Astrocyte (in vitro differentiated cells and primary cell): ENCODE measurements at regions not wholly inside any gene's neighbourhood (a gene's known extent, or its start where the extent isn't known, plus 50 kb on each side); places are given as distances from the start of the nearest gene placed in this dataset.

ENCODE experiments used
- DNase-seq: peaks from one replicate; pipeline ENCODE4 v3.0.0-alpha.2; 2010; ENCODE audit warnings: low read depth
- FAIRE-seq: peaks from 2 replicates; lab custom pipeline; 2011; peaks lifted over from hg19 to GRCh38; lab: Jason Lieb, UNC
- H2AFZ ChIP-seq: 2 replicates; pipeline ENCODE4 v1.6.0; 2012; ENCODE audit warnings: low read depth, low read length, inconsistent platforms
- H3K27ac ChIP-seq: 2 replicates; pipeline ENCODE4 v1.5.1; 2011; ENCODE audit warnings: low read depth, low read length, inconsistent platforms
- H3K27me3 ChIP-seq: 2 replicates; pipeline ENCODE4 v1.6.0; 2011; ENCODE audit warnings: low read length, inconsistent platforms; ENCODE audit not compliant: insufficient read depth
- H3K36me3 ChIP-seq: 2 replicates; pipeline ENCODE4 v1.5.1; 2011; ENCODE audit warnings: low read length, inconsistent platforms; ENCODE audit not compliant: insufficient read depth
- H3K4me1 ChIP-seq: 2 replicates; pipeline ENCODE4 v1.5.1; 2011; ENCODE audit warnings: low read length, inconsistent platforms; ENCODE audit not compliant: insufficient read depth
- H3K4me2 ChIP-seq: 2 replicates; pipeline ENCODE4 v1.6.0; 2012; ENCODE audit warnings: low read length, inconsistent platforms
- H3K4me3 ChIP-seq: 2 replicates; pipeline ENCODE4 v1.5.1; 2011; ENCODE audit warnings: low read depth, mild to moderate bottlenecking, low read length, inconsistent platforms; ENCODE audit not compliant: insufficient read depth
- H3K79me2 ChIP-seq: 2 replicates; pipeline ENCODE4 v1.6.0; 2012; ENCODE audit warnings: mild to moderate bottlenecking, low read length, inconsistent platforms; ENCODE audit not compliant: insufficient read depth
- H3K9ac ChIP-seq: 2 replicates; pipeline ENCODE4 v1.6.0; 2012; ENCODE audit warnings: mild to moderate bottlenecking, low read length, inconsistent platforms
- H3K9me3 ChIP-seq: 2 replicates; pipeline ENCODE4 v1.5.1; 2012; ENCODE audit warnings: low read depth, mild to moderate bottlenecking, low read length, inconsistent platforms; ENCODE audit not compliant: insufficient read depth
- H4K20me1 ChIP-seq: 2 replicates; pipeline ENCODE4 v1.6.0; 2012; ENCODE audit warnings: low read length, inconsistent platforms; ENCODE audit not compliant: insufficient read depth
- H3K27ac Mint-ChIP-seq: one replicate; pipeline ENCODE4 v1.8.0; 2021; ENCODE audit warnings: mild to moderate bottlenecking, mixed read lengths; ENCODE audit not compliant: unreplicated experiment
- H3K27me3 Mint-ChIP-seq: one replicate; pipeline ENCODE4 v1.8.0; 2021; ENCODE audit warnings: low read depth, mixed read lengths; ENCODE audit not compliant: unreplicated experiment
- H3K36me3 Mint-ChIP-seq: one replicate; pipeline ENCODE4 v1.8.0; 2021; ENCODE audit warnings: low read depth, mixed read lengths; ENCODE audit not compliant: unreplicated experiment
- H3K4me1 Mint-ChIP-seq: one replicate; pipeline ENCODE4 v1.8.0; 2021; ENCODE audit warnings: low read depth, mixed read lengths; ENCODE audit not compliant: unreplicated experiment
- H3K4me3 Mint-ChIP-seq: one replicate; pipeline ENCODE4 v1.8.0; 2021; ENCODE audit warnings: mild to moderate bottlenecking, moderate library complexity, mixed read lengths; ENCODE audit not compliant: unreplicated experiment
- H3K9me3 Mint-ChIP-seq: one replicate; pipeline ENCODE4 v1.8.0; 2021; ENCODE audit warnings: mild to moderate bottlenecking, mixed read lengths; ENCODE audit not compliant: unreplicated experiment
- EZH2 ChIP-seq: IDR thresholded peaks from 2 replicates; pipeline ENCODE4 v1.6.1; 2012; ENCODE audit warnings: mild to moderate bottlenecking, low read length, inconsistent platforms; ENCODE audit not compliant: insufficient read depth
- TF ChIP-seq, protein P1 (sequence below): IDR thresholded peaks from 2 replicates; pipeline ENCODE4 v1.5.1; 2011; ENCODE audit warnings: low read depth, mild to moderate bottlenecking, inconsistent platforms, low read length, moderate library complexity; ENCODE audit not compliant: insufficient read depth

GRCh38 chr10:64762861-64763260 is 1241.7 kb downstream of the REEP3 start:
- no peak overlapping the region for H3K4me2 ChIP-seq
- DNase-seq (no peak), FAIRE-seq (no peak)
- no peaks in the 10 kb centered on the region for H3K36me3 ChIP-seq
- no peaks in the 10 kb centered on the region for H4K20me1 ChIP-seq
- no peaks in the 10 kb centered on the region for H3K4me1 ChIP-seq
- H3K27me3 Mint-ChIP-seq: no peaks in the 10 kb centered on the region
- H3K9me3 Mint-ChIP-seq: no peaks in the 10 kb centered on the region
- no peaks in the 10 kb centered on the region for H3K36me3 Mint-ChIP-seq
- H3K4me3 ChIP-seq: no peak overlapping the region
- no peaks in the 10 kb centered on the region for H3K79me2 ChIP-seq
- H3K4me1 Mint-ChIP-seq: no peaks in the 10 kb centered on the region
- TF ChIP-seq EZH2: no peak
- TF ChIP-seq, protein P1, sequence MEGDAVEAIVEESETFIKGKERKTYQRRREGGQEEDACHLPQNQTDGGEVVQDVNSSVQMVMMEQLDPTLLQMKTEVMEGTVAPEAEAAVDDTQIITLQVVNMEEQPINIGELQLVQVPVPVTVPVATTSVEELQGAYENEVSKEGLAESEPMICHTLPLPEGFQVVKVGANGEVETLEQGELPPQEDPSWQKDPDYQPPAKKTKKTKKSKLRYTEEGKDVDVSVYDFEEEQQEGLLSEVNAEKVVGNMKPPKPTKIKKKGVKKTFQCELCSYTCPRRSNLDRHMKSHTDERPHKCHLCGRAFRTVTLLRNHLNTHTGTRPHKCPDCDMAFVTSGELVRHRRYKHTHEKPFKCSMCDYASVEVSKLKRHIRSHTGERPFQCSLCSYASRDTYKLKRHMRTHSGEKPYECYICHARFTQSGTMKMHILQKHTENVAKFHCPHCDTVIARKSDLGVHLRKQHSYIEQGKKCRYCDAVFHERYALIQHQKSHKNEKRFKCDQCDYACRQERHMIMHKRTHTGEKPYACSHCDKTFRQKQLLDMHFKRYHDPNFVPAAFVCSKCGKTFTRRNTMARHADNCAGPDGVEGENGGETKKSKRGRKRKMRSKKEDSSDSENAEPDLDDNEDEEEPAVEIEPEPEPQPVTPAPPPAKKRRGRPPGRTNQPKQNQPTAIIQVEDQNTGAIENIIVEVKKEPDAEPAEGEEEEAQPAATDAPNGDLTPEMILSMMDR: no peak
- no peaks in the 10 kb centered on the region for H3K9me3 ChIP-seq
- H3K27ac ChIP-seq: no peak overlapping the region
- no peak overlapping the region for H3K9ac ChIP-seq
- no peak overlapping the region for H3K4me3 Mint-ChIP-seq
- no peak overlapping the region for H3K27ac Mint-ChIP-seq
- H3K27me3 ChIP-seq: no peaks in the 10 kb centered on the region
- no peak overlapping the region for H2AFZ ChIP-seq

GRCh38 chr10:64765498-64765897 is 1244.3 kb downstream of the REEP3 start:
- H3K27me3 Mint-ChIP-seq: no peaks in the 10 kb centered on the region
- no peak overlapping the region for H3K9ac ChIP-seq
- no peaks in the 10 kb centered on the region for H3K4me1 Mint-ChIP-seq
- no peaks in the 10 kb centered on the region for H3K79me2 ChIP-seq
- no peak for FAIRE-seq
- no peak overlapping the region for H3K4me3 ChIP-seq
- no peaks in the 10 kb centered on the region for H3K36me3 Mint-ChIP-seq
- H3K4me3 Mint-ChIP-seq: no peak overlapping the region
- no peaks in the 10 kb centered on the region for H4K20me1 ChIP-seq
- H3K9me3 Mint-ChIP-seq: no peaks in the 10 kb centered on the region
- H2AFZ ChIP-seq: no peak overlapping the region
- H3K27me3 ChIP-seq: no peaks in the 10 kb centered on the region
- no peaks in the 10 kb centered on the region for H3K36me3 ChIP-seq
- no peak overlapping the region for H3K27ac Mint-ChIP-seq
- H3K4me1 ChIP-seq: no peaks in the 10 kb centered on the region
- H3K4me2 ChIP-seq: no peak overlapping the region
- no peaks in the 10 kb centered on the region for H3K9me3 ChIP-seq
- DNase-seq: no peak
- TF ChIP-seq, protein P1: no peak
- TF ChIP-seq EZH2: no peak
- no peak overlapping the region for H3K27ac ChIP-seq

DNA sequence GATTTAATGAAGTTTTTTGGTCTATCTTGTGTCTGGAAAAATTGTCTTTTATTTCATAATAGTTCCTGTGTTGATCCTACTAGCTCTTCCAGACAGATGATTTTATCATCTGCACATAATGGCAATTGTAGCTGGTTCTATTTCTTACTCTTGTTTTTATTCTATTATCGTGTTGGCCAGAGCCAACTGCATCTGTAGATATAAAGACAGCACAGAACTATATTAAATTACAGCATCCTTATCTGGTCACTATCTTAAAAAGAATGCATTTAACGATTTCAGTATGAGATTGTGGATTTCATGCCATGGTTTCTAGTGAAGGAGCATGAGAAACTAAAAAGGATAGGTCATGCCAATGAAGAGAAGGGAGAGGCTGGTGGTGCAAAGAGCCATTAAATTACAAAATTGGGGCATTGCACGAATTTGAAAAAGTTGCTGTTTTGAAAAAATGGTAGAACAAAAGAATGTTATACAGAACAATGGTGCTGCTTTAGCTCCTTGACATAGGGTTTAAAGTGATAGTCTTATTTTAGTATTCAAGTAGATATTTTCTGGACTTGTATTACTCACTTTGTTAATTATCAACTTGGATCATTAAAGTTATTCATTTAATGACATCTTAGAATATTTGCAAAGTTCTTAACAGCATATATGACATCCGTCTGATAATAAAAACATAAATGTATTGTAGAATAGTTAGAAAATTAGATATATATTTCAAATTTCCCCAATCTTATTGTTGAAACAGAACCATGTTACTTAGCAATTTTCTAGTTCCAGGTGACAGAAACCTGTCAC is 1250.3 kb downstream of the REEP3 start:
- no peaks in the 10 kb centered on the region for H3K4me1 Mint-ChIP-seq
- Histone ChIP-seq H3K36me3 (no peaks in the 10 kb centered on the region), H3K9me3 (no peaks in the 10 kb centered on the region), H3K4me3 (no peak overlapping the region), H3K4me1 (no peaks in the 10 kb centered on the region), H3K9ac (no peak overlapping the region), H3K4me2 (no peak overlapping the region), H3K27me3 (no peaks in the 10 kb centered on the region), H4K20me1 (no peaks in the 10 kb centered on the region), H2AFZ (no peak overlapping the region), H3K79me2 (no peaks in the 10 kb centered on the region), H3K27ac (no peak overlapping the region)
- H3K27me3 Mint-ChIP-seq: no peaks in the 10 kb centered on the region
- TF ChIP-seq EZH2: no peak
- TF ChIP-seq, protein P1: no peak
- no peaks in the 10 kb centered on the region for H3K36me3 Mint-ChIP-seq
- H3K27ac Mint-ChIP-seq: no peak overlapping the region
- FAIRE-seq (no peak), DNase-seq (no peak)
- no peaks in the 10 kb centered on the region for H3K9me3 Mint-ChIP-seq
- H3K4me3 Mint-ChIP-seq: no peak overlapping the region
